GM23248 (cell line): ENCODE measurements at regions not wholly inside any gene's neighbourhood (a gene's known extent, or its start where the extent isn't known, plus 50 kb on each side); places are given as distances from the start of the nearest gene placed in this dataset.

Experiments used
- EZH2 ChIP-seq: fragments of 200-600 bp; sonication (generic); IDR thresholded peaks from 2 replicates; pipeline ENCODE4 v1.6.1; 2018; ENCODE audit warnings: antibody characterized with exemption, mild to moderate bottlenecking; ENCODE audit not compliant: insufficient read depth, poor library complexity, severe bottlenecking
- EZH2phosphoT487 ChIP-seq: fragments of 200-600 bp; sonication (generic); IDR thresholded peaks from 2 replicates; pipeline ENCODE4 v1.6.1; 2018; ENCODE audit warnings: antibody characterized with exemption, moderate library complexity, mild to moderate bottlenecking, low read depth; ENCODE audit not compliant: insufficient read depth

DNA sequence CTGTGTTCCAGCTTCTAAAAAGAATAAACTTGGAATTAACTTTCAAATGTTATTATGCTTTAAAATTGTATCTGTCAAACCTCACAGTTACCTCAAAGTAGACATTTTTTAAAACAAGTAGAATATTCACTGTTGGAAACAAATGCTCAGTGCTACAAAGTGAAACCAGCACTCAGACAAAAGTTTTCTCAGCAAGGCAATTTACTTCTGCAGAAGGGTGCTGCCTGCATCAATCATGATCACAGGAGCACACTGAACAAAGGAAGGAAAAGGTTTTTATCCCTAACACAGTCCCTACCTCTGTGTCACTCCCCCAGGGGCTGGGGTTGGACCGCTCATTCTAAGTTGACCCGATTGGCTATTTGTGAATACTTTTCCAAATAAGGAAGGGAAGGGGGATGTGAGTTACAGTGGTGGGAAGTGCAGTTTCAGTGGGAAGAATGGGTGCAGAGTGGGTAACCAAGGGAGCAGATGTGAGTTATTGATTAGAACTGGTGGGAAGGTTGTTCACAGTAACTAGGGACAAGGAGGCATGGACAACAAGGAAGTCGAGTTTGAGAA, 63.0 kb upstream of the CDK20 start:
- TF ChIP-seq EZH2 (no peak), EZH2phosphoT487 (no peak)
